Neural progenitor cell (in vitro differentiated cells): ENCODE measurements at regions not wholly inside any gene's neighbourhood (a gene's known extent, or its start where the extent isn't known, plus 50 kb on each side); places are given as distances from the start of the nearest gene placed in this dataset.
A peak's percentile ranks its signal among the peaks of the same experiment; 100 is the strongest.

ENCODE experiments used
- DNase-seq: peaks from one replicate; pipeline ENCODE4 v3.0.0-alpha.2; 2016; ENCODE audit warnings: low spot score
- H2AFZ ChIP-seq: fragments of 200-600 bp; sonication (generic); replicated peaks from 2 replicates; pipeline ENCODE4 v1.6.1; 2016; ENCODE audit warnings: antibody characterized with exemption
- H3F3A ChIP-seq: fragments of 200-600 bp; sonication (generic); 2 replicates; pipeline ENCODE4 v1.6.1; 2016; ENCODE audit warnings: antibody characterized with exemption, low read depth
- H3K27ac ChIP-seq: fragments of 200-600 bp; sonication (generic); 2 replicates; pipeline ENCODE4 v1.5.1; 2016; ENCODE audit warnings: mild to moderate bottlenecking
- H3K27me3 ChIP-seq: fragments of 200-600 bp; sonication (generic); 2 replicates; pipeline ENCODE4 v1.6.1; 2016; ENCODE audit warnings: mild to moderate bottlenecking, moderate library complexity
- H3K36me3 ChIP-seq: fragments of 200-600 bp; sonication (generic); 2 replicates; pipeline ENCODE4 v1.5.1; 2016
- H3K4me1 ChIP-seq: fragments of 200-600 bp; sonication (generic); 2 replicates; pipeline ENCODE4 v1.6.1; 2016; ENCODE audit warnings: mixed run types
- H3K4me2 ChIP-seq: fragments of 200-600 bp; sonication (generic); 2 replicates; pipeline ENCODE4 v1.6.1; 2016
- H3K4me3 ChIP-seq: fragments of 200-600 bp; sonication (generic); 2 replicates; pipeline ENCODE4 v1.5.1; 2016
- H3K79me2 ChIP-seq: fragments of 200-600 bp; sonication (generic); 2 replicates; pipeline ENCODE4 v1.6.1; 2016; ENCODE audit warnings: low read depth
- H3K9ac ChIP-seq: fragments of 200-600 bp; sonication (generic); 2 replicates; pipeline ENCODE4 v1.6.1; 2016
- H3K9me3 ChIP-seq: fragments of 200-600 bp; sonication (generic); 2 replicates; pipeline ENCODE4 v1.5.1; 2016; ENCODE audit warnings: low read depth
- H4K20me1 ChIP-seq: fragments of 200-600 bp; sonication (generic); 2 replicates; pipeline ENCODE4 v1.6.1; 2016; ENCODE audit warnings: low read depth
- H3K27ac Mint-ChIP-seq: 3 replicates; pipeline ENCODE4 v1.8.0; 2021; ENCODE audit warnings: mixed read lengths
- H3K27me3 Mint-ChIP-seq: 2 replicates; pipeline ENCODE4 v1.8.0; 2022; ENCODE audit warnings: low read depth, mild to moderate bottlenecking, inconsistent platforms, moderate library complexity, mixed read lengths; ENCODE audit not compliant: insufficient read depth
- H3K36me3 Mint-ChIP-seq: 3 replicates; pipeline ENCODE4 v1.8.0; 2021; ENCODE audit warnings: mixed read lengths
- H3K4me1 Mint-ChIP-seq: 3 replicates; pipeline ENCODE4 v1.8.0; 2021; ENCODE audit warnings: mixed read lengths
- H3K4me3 Mint-ChIP-seq: 3 replicates; pipeline ENCODE4 v1.8.0; 2021; ENCODE audit warnings: mild to moderate bottlenecking, moderate library complexity, mixed read lengths
- H3K9me3 Mint-ChIP-seq: 3 replicates; pipeline ENCODE4 v1.8.0; 2020; ENCODE audit warnings: mixed read lengths
- CTCF ChIP-seq: fragments of 200-600 bp; sonication (generic); IDR thresholded peaks from 2 replicates; pipeline ENCODE4 v1.5.1; 2017; ENCODE audit warnings: antibody characterized with exemption, mild to moderate bottlenecking
- EZH2 ChIP-seq: fragments of 200-600 bp; sonication (generic); IDR thresholded peaks from 2 replicates; pipeline ENCODE4 v1.6.1; 2017; ENCODE audit warnings: antibody characterized with exemption, mild to moderate bottlenecking, moderate library complexity
- EZH2phosphoT487 ChIP-seq: fragments of 200-600 bp; sonication (generic); IDR thresholded peaks from 2 replicates; pipeline ENCODE4 v1.6.1; 2017; ENCODE audit warnings: antibody characterized with exemption

- Histone ChIP-seq H3K9me3 (no peaks in the 10 kb centered on the region), H4K20me1 (no peaks in the 10 kb centered on the region), H3K9ac (no peak overlapping the region), H2AFZ (no peak overlapping the region), H3K4me2 (no peak overlapping the region), H3F3A (peaks cover 17% of the 10 kb centered on the region), H3K27ac (no peak overlapping the region), H3K27me3 (peaks cover under 1% of the 10 kb centered on the region), H3K4me3 (no peak overlapping the region), H3K4me1 (peaks cover 7% of the 10 kb centered on the region), H3K36me3 (no peaks in the 10 kb centered on the region), H3K79me2 (no peaks in the 10 kb centered on the region)
- no peaks in the 10 kb centered on the region for H3K36me3 Mint-ChIP-seq
- H3K27me3 Mint-ChIP-seq: peaks cover 4% of the 10 kb centered on the region
- H3K4me3 Mint-ChIP-seq: no peak overlapping the region
- no peak for DNase-seq
- TF ChIP-seq EZH2phosphoT487: no peak
- TF ChIP-seq EZH2: no peak
- no peak for TF ChIP-seq CTCF
- H3K9me3 Mint-ChIP-seq: no peaks in the 10 kb centered on the region
- no peak overlapping the region for H3K27ac Mint-ChIP-seq
- peaks cover 41% of the 10 kb centered on the region for H3K4me1 Mint-ChIP-seq
Measured at GRCh38 chr12:116502141-116502725, 56.9 kb upstream of the MAP1LC3B2 start.

GRCh38 chr12:116502989-116503496, 56.1 kb upstream of the MAP1LC3B2 start:
- H3K4me1 ChIP-seq: peaks cover 5% of the 10 kb centered on the region
- Mint-ChIP-seq H3K27ac (no peak overlapping the region), H3K36me3 (no peaks in the 10 kb centered on the region), H3K4me1 (peaks cover 45% of the 10 kb centered on the region), H3K4me3 (no peak overlapping the region), H3K27me3 (peaks cover 6% of the 10 kb centered on the region), H3K9me3 (no peaks in the 10 kb centered on the region)
- no peaks in the 10 kb centered on the region for H3K9me3 ChIP-seq
- H4K20me1 ChIP-seq: no peaks in the 10 kb centered on the region
- no peaks in the 10 kb centered on the region for H3K79me2 ChIP-seq
- no peak for TF ChIP-seq EZH2phosphoT487
- TF ChIP-seq EZH2: no peak
- no peak for TF ChIP-seq CTCF
- H3F3A ChIP-seq: peaks cover 21% of the 10 kb centered on the region
- H3K9ac ChIP-seq: no peak overlapping the region
- H3K27me3 ChIP-seq: peaks cover 9% of the 10 kb centered on the region
- no peaks in the 10 kb centered on the region for H3K36me3 ChIP-seq
- no peak overlapping the region for H2AFZ ChIP-seq
- no peak for DNase-seq
- H3K27ac ChIP-seq: no peak overlapping the region
- no peak overlapping the region for H3K4me3 ChIP-seq
- no peak overlapping the region for H3K4me2 ChIP-seq

GRCh38 chr12:116504438-116504837, 54.7 kb upstream of the MAP1LC3B2 start:
- H3K4me3 ChIP-seq: no peak overlapping the region
- no peak overlapping the region for H3K4me2 ChIP-seq
- H3K36me3 Mint-ChIP-seq: no peaks in the 10 kb centered on the region

GRCh38 chr12:116506697-116507064, 52.5 kb upstream of the MAP1LC3B2 start:
- Mint-ChIP-seq H3K27ac (peak overlapping the region; percentile 89), H3K27me3 (peaks cover 17% of the 10 kb centered on the region), H3K9me3 (no peaks in the 10 kb centered on the region), H3K4me1 (peaks cover 49% of the 10 kb centered on the region), H3K36me3 (no peaks in the 10 kb centered on the region), H3K4me3 (peak overlapping the region; percentile 75)
- Histone ChIP-seq H3K36me3 (no peaks in the 10 kb centered on the region), H4K20me1 (no peaks in the 10 kb centered on the region), H3F3A (peaks cover 33% of the 10 kb centered on the region), H3K27ac (no peak overlapping the region), H3K9me3 (no peaks in the 10 kb centered on the region), H3K79me2 (no peaks in the 10 kb centered on the region), H3K9ac (no peak overlapping the region), H3K27me3 (peaks cover 25% of the 10 kb centered on the region), H3K4me3 (peak overlapping the region; percentile 38), H2AFZ (no peak overlapping the region), H3K4me1 (peaks cover 5% of the 10 kb centered on the region), H3K4me2 (peak overlapping the region; percentile 58)
- DNase-seq: no peak
- no peak for TF ChIP-seq EZH2
- TF ChIP-seq CTCF: no peak
- no peak for TF ChIP-seq EZH2phosphoT487

More at GRCh38 chr12:116504438-116504837, 54.7 kb upstream of the MAP1LC3B2 start:
- Histone ChIP-seq H3K4me1 (peaks cover 5% of the 10 kb centered on the region), H3K36me3 (no peaks in the 10 kb centered on the region), H3K9me3 (no peaks in the 10 kb centered on the region), H4K20me1 (no peaks in the 10 kb centered on the region), H3K9ac (no peak overlapping the region), H3F3A (peaks cover 32% of the 10 kb centered on the region), H3K27me3 (peaks cover 22% of the 10 kb centered on the region), H3K27ac (no peak overlapping the region), H2AFZ (no peak overlapping the region), H3K79me2 (no peaks in the 10 kb centered on the region)
- Mint-ChIP-seq H3K27me3 (peaks cover 9% of the 10 kb centered on the region), H3K9me3 (no peaks in the 10 kb centered on the region), H3K4me1 (peaks cover 49% of the 10 kb centered on the region), H3K4me3 (no peak overlapping the region), H3K27ac (no peak overlapping the region)
- TF ChIP-seq EZH2phosphoT487: no peak
- no peak for TF ChIP-seq EZH2
- DNase-seq: no peak
